GM19452 (cell line): ENCODE measurements at regions not wholly inside any gene's neighbourhood (a gene's known extent, or its start where the extent isn't known, plus 50 kb on each side); places are given as distances from the start of the nearest gene placed in this dataset.
"Not testable (repeated sequence)": the region's sequence is repeated elsewhere in the genome, so short reads cannot be mapped to it uniquely, and the experiment has no call there.

Experiments used
- ATAC-seq: cut with Tn5 transposase; IDR thresholded peaks from one replicate; pipeline ENCODE4 v1.9.1; 2021; ENCODE audit not compliant: unreplicated experiment

GRCh38 chrX:109782994-109783700 is 50.1 kb upstream of the ACSL4 start:
- peak; percentile 84 for ATAC-seq

GRCh38 chrX:109783701-109784079 is 50.6 kb upstream of the ACSL4 start:
- ATAC-seq = no peak

- ATAC-seq = no peak
These were observed 52.0 kb upstream of the ACSL4 start for GRCh38 chrX:109785053-109785452.

GRCh38 chrX:109790511-109790910 is 57.5 kb upstream of the ACSL4 start:
- ATAC-seq = not testable (repeated sequence)

DNA sequence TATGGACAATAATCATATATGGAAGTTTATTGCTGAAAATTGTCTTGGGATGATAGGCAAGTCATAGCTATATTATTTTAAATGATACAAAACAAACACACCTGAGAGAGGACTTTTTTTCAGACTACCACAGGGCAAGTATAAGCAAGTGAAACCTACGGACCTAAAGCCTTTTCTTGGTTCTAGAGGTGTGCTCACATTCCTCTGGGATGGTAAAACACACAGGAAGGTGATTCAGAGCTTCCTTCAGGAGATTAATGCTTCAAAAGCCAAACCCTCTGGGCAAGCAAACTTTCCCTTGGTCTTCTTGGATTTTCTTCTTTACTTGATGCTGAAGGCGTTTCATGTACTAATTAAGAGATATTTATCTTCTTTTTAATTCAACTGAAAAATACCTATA is 60.1 kb upstream of the ACSL4 start:
- no peak for ATAC-seq

- no peak for ATAC-seq
These were observed 62.6 kb upstream of the ACSL4 start for GRCh38 chrX:109795682-109796081.

- ATAC-seq = no peak
These were observed 64.4 kb upstream of the ACSL4 start for GRCh38 chrX:109797311-109797975.

- ATAC-seq = no peak
These were observed 79.2 kb upstream of the ACSL4 start for GRCh38 chrX:109812236-109812635.

DNA sequence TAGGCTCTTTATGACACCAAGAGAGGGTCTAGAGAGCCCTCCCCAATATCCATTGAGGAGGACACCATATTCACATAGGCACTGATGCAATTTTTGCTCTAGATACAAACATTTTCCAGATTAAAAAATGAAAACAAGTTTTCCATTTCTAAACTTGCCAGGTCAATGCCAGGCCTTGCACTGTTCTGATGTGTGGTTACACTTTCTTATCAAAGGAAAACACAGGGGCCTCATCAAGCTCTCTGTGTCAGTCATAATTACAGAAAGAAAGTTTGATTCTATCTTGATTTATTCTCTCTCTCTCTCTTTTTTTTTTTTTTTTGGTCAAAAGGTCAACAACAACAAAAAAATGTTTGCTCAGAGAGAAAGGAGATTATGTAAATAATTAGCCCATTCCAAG is 80.2 kb upstream of the ACSL4 start:
- no peak for ATAC-seq

GRCh38 chrX:109818976-109819375 is 85.9 kb upstream of the ACSL4 start:
- ATAC-seq = no peak

DNA sequence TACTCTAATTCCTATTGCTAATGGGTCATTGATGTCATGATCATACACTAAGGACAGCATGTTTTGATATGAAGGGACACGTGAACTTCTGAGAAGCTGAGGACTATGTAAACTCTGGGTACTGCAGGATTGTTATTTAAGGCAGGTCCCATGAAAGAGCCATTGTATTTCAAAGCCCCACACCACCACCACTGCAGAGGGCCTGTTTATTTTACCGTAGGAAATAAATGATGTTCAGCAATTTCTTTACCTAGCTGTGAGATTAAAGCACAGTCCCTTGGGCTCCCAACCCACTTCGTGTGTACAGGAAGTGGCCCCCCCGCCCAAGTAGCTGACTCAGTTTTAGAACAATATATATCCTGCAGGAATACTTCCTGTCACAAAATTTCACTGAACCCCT is 89.8 kb upstream of the ACSL4 start:
- ATAC-seq = no peak

DNA sequence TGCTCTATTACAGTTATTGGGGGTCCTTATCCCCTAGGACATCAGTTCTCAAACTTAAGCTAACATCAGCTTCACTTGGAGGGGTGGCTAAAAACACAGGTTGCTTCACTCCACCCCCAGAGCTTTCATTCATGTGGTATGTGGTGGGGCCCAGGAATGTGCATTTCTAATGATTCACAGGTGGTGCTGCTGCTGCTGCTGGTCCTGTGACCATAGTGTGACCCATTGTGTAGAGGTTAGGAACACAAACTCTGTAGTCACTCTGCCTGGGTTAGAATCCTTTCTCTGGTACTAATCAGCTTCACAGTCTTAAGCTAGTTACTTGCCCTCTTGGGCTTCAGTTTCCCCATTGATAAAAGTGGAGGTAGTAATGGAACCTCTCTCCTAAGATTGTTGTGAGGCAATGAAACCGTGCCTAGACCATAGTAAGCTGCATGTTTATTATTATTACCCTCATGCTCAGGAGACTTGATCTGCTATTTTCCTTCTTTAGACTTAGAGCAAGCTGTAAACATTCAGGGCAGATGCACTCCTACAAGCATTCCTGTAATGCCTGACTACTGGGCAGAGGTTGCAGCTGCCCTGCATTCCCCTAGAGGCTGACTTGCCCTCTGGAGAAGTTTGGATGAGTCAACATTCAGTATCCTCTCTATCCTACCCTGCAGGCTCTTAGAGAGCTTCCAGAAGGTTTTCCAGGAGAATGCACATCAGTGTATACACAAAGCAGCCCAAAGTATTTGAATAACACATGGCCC is 94.1 kb upstream of the ACSL4 start:
- ATAC-seq = no peak

- no peak for ATAC-seq
These were observed 94.7 kb upstream of the ACSL4 start for GRCh38 chrX:109827772-109828171.

DNA sequence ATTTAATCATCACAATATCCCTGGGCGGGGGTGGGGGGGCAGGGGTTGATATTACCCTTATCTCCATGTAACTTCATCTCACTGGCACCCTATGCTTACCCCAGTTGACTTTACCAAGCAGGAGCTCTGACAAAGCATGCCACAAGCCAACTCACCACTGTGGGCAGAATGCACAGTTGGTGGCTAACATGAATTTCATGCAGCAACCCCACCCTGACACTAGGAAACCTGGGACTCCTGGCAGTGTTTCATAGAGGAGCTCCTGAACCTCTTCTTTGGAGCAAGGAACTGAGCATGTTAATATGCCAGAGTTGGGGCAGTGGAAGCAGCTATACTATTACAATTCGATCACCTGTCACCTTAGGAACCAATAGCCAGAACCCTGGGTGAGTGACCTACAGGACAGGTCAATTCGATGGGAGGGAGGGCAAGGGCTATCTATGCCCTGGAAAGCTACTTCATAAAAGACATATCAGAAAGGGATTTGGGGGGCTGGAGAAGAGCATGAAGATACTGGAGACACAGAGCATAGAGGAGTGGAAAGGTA is 97.2 kb upstream of the ACSL4 start:
- ATAC-seq = no peak

DNA sequence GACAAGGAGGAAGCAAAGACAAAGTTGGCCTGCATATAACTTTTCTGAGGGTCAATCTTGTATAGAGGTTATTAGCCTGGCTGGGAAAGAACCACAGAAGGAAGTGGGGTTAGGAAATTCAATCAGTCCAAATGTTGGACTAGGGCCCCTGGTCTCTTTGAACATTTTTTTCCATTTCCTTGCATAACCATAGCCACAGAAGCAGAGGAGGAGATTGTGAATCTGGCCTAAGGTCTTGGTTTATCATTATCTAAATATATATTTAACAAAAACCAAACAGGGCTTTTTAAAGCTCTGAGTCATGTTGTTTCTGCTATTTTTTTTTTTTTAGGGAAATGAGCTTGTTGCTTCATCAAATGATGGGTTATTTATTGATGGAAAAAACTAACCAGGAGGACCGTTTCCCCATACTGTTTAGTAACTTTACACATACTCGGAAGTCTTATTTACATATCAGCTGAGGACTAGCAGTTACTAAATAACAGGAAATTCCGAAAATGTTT is 97.7 kb upstream of the ACSL4 start:
- ATAC-seq = peak; percentile 85

DNA sequence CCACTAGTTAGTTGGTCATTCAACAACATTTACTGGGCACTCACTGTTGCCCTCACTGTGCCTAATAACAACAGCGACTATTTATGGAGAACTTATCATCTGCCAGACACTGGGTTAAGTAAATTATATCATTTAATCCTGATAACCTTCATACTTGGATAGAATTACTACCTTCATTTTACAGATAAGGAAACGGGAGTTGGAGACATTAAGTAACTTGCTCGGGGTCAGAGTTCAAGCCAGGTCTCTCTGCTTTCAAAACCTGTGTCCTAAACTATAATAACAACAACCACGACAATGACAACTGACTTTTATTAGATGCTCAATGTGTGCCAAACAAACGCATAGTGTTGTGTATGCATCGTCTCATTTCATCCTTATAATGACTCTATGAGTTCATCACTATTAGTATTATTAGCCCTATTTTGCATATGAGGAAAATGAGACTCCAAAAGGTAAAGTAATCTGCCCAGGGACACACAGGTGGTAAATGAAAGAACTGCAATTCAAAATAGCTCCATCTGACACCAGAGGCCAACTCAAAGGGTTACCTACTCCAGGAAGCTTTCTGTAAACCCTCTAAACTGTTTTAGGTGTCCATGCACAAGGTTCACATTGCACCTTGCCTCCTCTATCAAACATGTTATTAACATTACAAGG is 98.4 kb upstream of the ACSL4 start:
- peak; percentile 36 for ATAC-seq

- ATAC-seq = no peak
These were observed 106.9 kb upstream of the ACSL4 start for GRCh38 chrX:109839694-109840567.

- ATAC-seq = no peak
These were observed 107.5 kb upstream of the ACSL4 start for GRCh38 chrX:109840585-109840984.

DNA sequence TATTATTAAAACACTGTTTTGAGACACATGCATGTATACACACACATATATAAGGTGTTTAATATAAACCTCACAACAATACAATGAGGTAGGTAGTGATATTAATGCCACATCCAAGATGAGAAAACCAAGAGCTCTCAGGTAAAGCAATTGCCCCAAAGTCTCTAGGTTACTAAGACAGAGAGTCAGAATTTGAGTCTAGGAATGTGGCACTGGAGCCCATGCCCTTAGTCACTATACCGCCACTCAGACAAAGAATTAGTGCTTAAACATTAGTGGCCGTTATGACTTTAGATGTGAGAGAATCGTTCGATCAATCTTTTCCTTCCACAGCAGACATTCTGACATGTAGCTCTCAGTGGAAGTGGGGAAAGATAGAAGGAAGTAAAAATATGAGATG is 108.2 kb upstream of the ACSL4 start:
- no peak for ATAC-seq
